ENCODE measurements at regions not wholly inside any gene's neighbourhood (a gene's known extent, or its start where the extent isn't known, plus 50 kb on each side); places are given as distances from the start of the nearest gene placed in this dataset.

DNA sequence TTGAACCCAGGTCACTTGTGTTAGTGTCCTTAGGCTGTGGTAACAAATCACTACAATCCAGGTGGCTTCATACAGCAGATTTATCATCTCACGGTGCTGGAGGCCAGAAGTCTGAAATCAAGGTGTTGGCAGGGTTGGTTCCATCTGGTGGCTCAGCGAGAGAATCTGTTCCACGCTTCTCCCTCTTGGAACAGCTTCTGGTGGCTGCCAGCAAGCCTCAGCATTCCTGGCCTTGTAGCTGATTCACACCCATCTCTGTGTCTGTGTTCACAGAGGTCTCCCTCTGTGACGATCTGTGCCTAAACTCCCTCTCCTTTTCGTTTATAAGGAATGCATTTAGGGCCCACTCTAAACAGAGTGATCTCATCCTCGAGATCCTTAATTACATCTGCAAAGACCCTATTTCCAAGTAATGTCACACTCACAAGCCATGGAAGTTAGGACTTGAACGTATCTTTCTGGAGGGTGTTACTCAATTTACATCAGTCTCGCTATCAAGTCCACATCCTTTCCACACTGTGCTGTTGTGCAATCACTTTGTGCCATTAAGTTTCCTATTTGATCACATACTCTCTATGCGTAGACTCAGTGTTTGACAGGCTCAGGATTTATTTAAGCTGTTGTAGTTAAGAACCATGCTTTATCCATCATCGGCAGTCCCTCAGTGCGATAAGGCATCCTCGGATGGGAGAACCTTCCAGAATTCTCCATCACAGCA lies 164.4 kb downstream of the SOCS6 start:
- H3K79me2 ChIP-seq (ENCODE audit: insufficient read depth, low read length), result no peaks in the 10 kb centered on the region
- no peaks in the 10 kb centered on the region for H3K36me3 ChIP-seq (ENCODE audit: insufficient read depth, low read length)
- no peak overlapping the region for H2AFZ ChIP-seq (ENCODE audit: low read depth, low read length)
- ATAC-seq (ENCODE audit: insufficient read depth, low read depth), result no peak
- no peaks in the 10 kb centered on the region for H4K20me1 ChIP-seq (ENCODE audit: insufficient read depth, low read length)
- no peaks in the 10 kb centered on the region for H3K9me3 ChIP-seq (ENCODE audit: insufficient read depth, low read length, severe bottlenecking)
- TF ChIP-seq CTCF (IDR thresholded peaks at IDR 0.05; ENCODE audit: borderline replicate concordance, extremely low read depth, low read length, poor library complexity, severe bottlenecking) (no peak), EZH2 (IDR thresholded peaks at IDR 0.05; ENCODE audit: borderline replicate concordance, low read depth, low read length, severe bottlenecking) (no peak)
- H3K27me3 ChIP-seq (ENCODE audit: insufficient read depth, low read length, poor library complexity), result no peaks in the 10 kb centered on the region
- DNase-seq, result no peak
- H3K4me3 ChIP-seq (ENCODE audit: low read depth in 1 of 2, low read length in 2 of 2), result no peak overlapping the region
- no peak overlapping the region for H3K4me2 ChIP-seq (ENCODE audit: insufficient read depth, low read length)
- no peaks in the 10 kb centered on the region for H3K4me1 ChIP-seq (ENCODE audit: insufficient read depth, low read length)
- H3K9ac ChIP-seq (ENCODE audit: low read depth, low read length), result no peak overlapping the region
- H3K27ac ChIP-seq (ENCODE audit: low read length), result no peak overlapping the region

DNA sequence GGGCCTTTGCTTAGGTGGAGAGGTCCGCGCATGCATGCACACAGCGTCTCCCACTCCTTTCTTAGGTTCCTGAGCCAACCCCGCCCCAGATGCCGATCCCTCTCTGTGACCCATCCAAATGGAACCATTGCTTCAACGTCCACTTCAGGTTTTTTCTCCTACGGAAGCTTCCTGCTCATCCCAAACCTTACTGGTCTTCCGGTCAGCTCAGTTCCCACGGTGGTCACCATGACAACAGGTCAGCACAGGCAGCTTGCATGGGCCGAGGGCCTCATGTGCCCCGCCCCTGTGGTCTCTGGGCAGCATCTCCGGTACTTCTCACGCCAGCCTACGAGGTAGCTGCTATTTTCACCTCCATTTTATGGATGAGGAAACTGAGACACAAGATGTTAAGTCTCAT lies 163.7 kb downstream of the SOCS6 start:
- H3K4me2 ChIP-seq (ENCODE audit: insufficient read depth, low read length), result no peak overlapping the region

GRCh38 chr18:70450426-70451253 lies 161.8 kb downstream of the SOCS6 start:
- Histone ChIP-seq H3K36me3 (ENCODE audit: insufficient read depth, low read length) (no peaks in the 10 kb centered on the region), H3K27ac (ENCODE audit: low read length) (no peak overlapping the region), H3K4me1 (ENCODE audit: insufficient read depth, low read length) (no peaks in the 10 kb centered on the region), H3K79me2 (ENCODE audit: insufficient read depth, low read length) (no peaks in the 10 kb centered on the region), H3K4me2 (ENCODE audit: insufficient read depth, low read length) (no peak overlapping the region), H4K20me1 (ENCODE audit: insufficient read depth, low read length) (no peaks in the 10 kb centered on the region), H3K9me3 (ENCODE audit: insufficient read depth, low read length, severe bottlenecking) (no peaks in the 10 kb centered on the region), H2AFZ (ENCODE audit: low read depth, low read length) (no peak overlapping the region), H3K27me3 (ENCODE audit: insufficient read depth, low read length, poor library complexity) (no peaks in the 10 kb centered on the region), H3K4me3 (ENCODE audit: low read depth in 1 of 2, low read length in 2 of 2) (no peak overlapping the region), H3K9ac (ENCODE audit: low read depth, low read length) (no peak overlapping the region)
- ATAC-seq (ENCODE audit: insufficient read depth, low read depth) (no peak), DNase-seq (no peak)
- TF ChIP-seq CTCF (IDR thresholded peaks at IDR 0.05; ENCODE audit: borderline replicate concordance, extremely low read depth, low read length, poor library complexity, severe bottlenecking), result peak; percentile 14
- no peak for TF ChIP-seq EZH2 (IDR thresholded peaks at IDR 0.05; ENCODE audit: borderline replicate concordance, low read depth, low read length, severe bottlenecking)

More for the DNA sequence above, 163.7 kb downstream of the SOCS6 start:
- Histone ChIP-seq H3K9ac (ENCODE audit: low read depth, low read length) (no peak overlapping the region), H3K36me3 (ENCODE audit: insufficient read depth, low read length) (no peaks in the 10 kb centered on the region), H3K79me2 (ENCODE audit: insufficient read depth, low read length) (no peaks in the 10 kb centered on the region), H3K4me3 (ENCODE audit: low read depth in 1 of 2, low read length in 2 of 2) (no peak overlapping the region), H2AFZ (ENCODE audit: low read depth, low read length) (no peak overlapping the region), H3K9me3 (ENCODE audit: insufficient read depth, low read length, severe bottlenecking) (no peaks in the 10 kb centered on the region), H3K4me1 (ENCODE audit: insufficient read depth, low read length) (no peaks in the 10 kb centered on the region), H3K27ac (ENCODE audit: low read length) (no peak overlapping the region), H4K20me1 (ENCODE audit: insufficient read depth, low read length) (no peaks in the 10 kb centered on the region), H3K27me3 (ENCODE audit: insufficient read depth, low read length, poor library complexity) (no peaks in the 10 kb centered on the region)
- TF ChIP-seq CTCF (IDR thresholded peaks at IDR 0.05; ENCODE audit: borderline replicate concordance, extremely low read depth, low read length, poor library complexity, severe bottlenecking) (no peak), EZH2 (IDR thresholded peaks at IDR 0.05; ENCODE audit: borderline replicate concordance, low read depth, low read length, severe bottlenecking) (no peak)
- DNase-seq (no peak), ATAC-seq (ENCODE audit: insufficient read depth, low read depth) (no peak)
